Amniotic epithelial cell (primary cell): ENCODE measurements at regions not wholly inside any gene's neighbourhood (a gene's known extent, or its start where the extent isn't known, plus 50 kb on each side); places are given as distances from the start of the nearest gene placed in this dataset.

ENCODE experiments used
- DNase-seq: peaks from one replicate; pipeline ENCODE4 v3.0.0-alpha.2; 2010; ENCODE audit warnings: low read depth

GRCh38 chr17:72502371-72503341 lies 381.8 kb downstream of the SOX9 start:
- peak; percentile 42 for DNase-seq

GRCh38 chr17:72503556-72503955 lies 382.7 kb downstream of the SOX9 start:
- no peak for DNase-seq

DNA sequence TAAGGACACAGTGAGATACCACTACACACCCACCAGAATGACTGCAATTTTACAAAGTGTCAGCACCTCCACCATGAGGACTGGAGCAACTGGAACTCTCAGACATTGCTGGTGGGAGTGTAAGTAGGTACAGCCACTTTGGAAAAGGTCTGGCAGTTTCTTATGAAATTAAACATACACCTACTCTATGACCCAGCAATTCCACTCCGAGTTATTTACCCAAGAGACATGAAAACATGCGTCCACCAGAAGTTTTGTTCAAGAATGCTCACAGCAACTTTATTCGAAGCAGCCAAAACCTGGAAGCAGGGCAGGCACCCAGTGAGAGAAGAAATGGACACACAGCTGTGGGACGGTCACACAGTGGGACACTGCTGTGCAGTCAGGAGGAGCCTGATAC lies 384.0 kb downstream of the SOX9 start:
- no peak for DNase-seq

GRCh38 chr17:72506773-72507172 lies 386.0 kb downstream of the SOX9 start:
- DNase-seq = no peak

DNA sequence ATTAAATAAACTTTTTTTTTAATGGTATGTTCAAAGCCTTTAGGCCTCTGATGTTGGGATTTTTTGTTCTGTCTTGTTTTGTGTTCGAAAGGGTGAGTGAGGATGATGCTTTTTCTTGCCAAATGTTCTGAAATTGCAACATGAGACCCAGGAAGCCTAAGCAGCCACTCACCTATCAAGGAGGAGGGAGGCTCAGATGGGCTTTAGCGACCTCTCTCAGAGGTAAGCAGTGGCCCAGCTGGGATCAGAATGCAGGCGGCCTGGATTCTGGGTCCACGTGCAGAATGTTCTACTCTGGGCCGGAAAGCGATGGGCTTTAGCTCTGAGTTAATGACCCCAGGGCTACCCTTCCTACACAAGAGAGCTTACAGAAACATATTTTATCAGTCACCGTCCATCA lies 386.6 kb downstream of the SOX9 start:
- DNase-seq = no peak

DNA sequence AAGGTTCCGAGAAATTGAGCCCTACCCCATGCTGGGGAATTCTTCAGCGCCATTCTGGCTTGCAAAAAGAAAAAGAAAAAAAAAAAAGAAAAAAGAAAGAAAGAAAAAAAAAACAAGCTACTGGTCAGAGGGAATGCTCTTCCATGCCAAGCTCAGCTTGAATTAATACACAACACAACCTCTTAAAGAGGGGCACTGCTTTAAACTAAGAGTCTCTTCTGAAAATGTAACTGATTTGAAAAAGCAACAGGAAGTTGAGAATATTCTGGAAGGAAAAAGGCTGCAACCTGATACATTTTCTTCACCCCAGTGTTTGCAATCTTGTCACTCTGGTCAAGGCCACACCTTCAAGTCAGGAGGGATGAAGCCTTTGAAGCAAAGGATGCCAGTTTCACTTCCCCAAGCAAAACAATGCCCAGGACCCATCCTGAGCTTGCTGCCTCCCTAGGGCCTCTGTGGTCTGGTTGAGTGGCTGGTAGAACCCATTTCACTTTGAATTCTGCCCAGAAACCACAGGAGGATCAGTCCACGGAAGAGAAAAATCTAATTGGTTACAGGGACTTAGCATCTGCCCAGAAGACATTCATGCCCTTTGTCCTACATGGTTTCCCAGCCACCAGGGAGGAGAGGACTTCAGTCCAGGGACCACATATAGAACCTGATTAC lies 389.7 kb downstream of the SOX9 start:
- DNase-seq = no peak

- no peak for DNase-seq
These were observed 390.4 kb downstream of the SOX9 start for GRCh38 chr17:72511242-72511641.

- DNase-seq = no peak
These were observed 391.1 kb downstream of the SOX9 start for GRCh38 chr17:72511874-72512273.

GRCh38 chr17:72512649-72513556 lies 392.1 kb downstream of the SOX9 start:
- DNase-seq = no peak

DNA sequence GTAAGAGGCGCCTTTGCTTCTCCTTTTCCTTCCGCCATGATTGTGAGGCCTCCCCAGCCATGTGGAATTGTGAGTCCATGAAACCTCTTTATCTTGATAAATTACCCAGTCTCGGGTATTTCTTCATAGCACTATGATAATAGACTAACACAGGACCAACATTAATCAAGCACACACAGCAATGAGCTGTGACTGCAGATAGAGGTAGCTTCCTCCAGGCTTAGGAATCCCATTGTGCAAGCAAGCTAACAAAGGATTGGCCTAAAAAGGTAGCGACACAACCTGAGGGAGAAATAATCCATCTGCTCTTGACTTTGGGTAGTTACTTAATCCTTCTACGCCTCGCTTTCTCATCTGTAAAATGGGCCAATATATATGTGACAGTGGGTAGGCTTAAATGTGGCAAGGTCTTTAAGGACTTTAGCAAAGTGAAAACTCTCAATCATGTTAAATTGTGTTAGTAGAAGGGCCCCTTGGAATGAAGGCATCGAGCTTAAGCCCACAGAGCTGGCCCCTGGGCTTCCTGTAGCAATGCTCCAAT lies 393.6 kb downstream of the SOX9 start:
- DNase-seq = peak; percentile 95

DNA sequence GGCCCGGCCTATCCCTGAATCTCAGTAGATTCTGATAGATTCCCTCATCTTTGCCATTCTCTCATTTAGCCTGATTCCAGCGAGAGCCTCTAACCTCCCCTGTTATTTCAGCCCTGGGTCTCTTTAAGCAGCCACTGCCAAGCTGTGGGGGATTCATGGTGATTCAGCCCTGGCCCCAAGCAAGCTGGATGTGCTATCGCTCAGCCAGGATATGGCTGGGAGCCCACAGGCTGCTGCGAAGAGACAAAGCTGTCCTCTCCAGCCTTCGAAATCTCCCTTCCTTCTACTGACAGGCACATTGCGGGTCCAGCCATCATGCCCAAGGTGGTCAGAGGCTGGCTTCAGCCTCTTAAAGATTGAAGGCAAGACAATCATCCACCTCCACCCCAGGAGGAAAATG lies 394.1 kb downstream of the SOX9 start:
- DNase-seq = peak; percentile 86

GRCh38 chr17:72515291-72516065 lies 394.7 kb downstream of the SOX9 start:
- peak; percentile 42 for DNase-seq

DNA sequence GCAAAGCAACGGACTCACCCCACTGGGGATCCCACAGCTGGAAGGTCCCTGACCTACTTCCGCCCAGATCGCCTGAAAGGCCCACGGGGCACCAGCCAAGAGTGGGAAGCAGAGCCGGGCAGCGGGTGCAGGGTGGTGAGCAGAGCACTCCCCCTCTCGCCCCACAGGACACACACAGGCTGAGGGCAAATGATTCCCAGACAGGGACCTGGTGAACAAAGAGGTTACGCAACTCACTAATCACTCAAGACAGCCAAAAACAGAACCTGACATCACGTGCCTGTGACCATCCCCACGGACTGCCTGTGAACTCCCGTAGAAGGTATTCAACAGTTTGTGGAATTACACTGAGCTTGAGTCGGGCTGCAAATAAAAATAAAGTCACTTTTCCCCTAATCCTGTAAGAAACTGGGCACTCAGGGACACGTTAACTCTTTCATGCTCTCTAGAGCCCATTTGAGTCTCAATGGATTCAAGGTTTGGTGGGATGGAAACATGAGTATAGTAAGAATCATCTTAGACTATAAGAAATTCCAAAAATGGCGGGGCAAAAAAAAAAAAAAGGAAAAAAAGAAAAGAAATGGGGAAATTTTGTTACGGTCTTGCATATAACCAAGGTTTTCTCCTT lies 396.1 kb downstream of the SOX9 start:
- DNase-seq = peak; percentile 55

GRCh38 chr17:72517413-72518158 lies 396.8 kb downstream of the SOX9 start:
- DNase-seq = no peak

GRCh38 chr17:72518159-72518732 lies 397.4 kb downstream of the SOX9 start:
- no peak for DNase-seq

- DNase-seq = no peak
These were observed 398.2 kb downstream of the SOX9 start for GRCh38 chr17:72518753-72519597.

GRCh38 chr17:72519598-72519936 lies 398.7 kb downstream of the SOX9 start:
- DNase-seq = no peak

- no peak for DNase-seq
These were observed 400.0 kb downstream of the SOX9 start for GRCh38 chr17:72520665-72521303.
